OCI-LY3 (cell line): ENCODE measurements at regions not wholly inside any gene's neighbourhood (a gene's known extent, or its start where the extent isn't known, plus 50 kb on each side); places are given as distances from the start of the nearest gene placed in this dataset.

Experiments
- H2AFZ ChIP-seq: fragments of 200-600, 300-600 bp; shearing (Covaris generic); 2 replicates; pipeline ENCODE4 v1.6.0; 2014; ENCODE audit warnings: antibody characterized with exemption, low read depth, low read length
- H3K27ac ChIP-seq: fragments of 200-600, 300-600 bp; sonication (generic); 2 replicates; pipeline ENCODE4 v1.5.1; 2014; ENCODE audit warnings: mild to moderate bottlenecking, low read length, moderate library complexity, mixed read lengths
- H3K27me3 ChIP-seq: fragments of 200-600, 300-600 bp; sonication (generic); 2 replicates; pipeline ENCODE4 v1.6.1; 2014; ENCODE audit warnings: low read depth, low read length, mixed read lengths
- H3K36me3 ChIP-seq: fragments of 200-600, 300-600 bp; sonication (generic); replicated peaks from 2 replicates; pipeline ENCODE3; 2014; ENCODE audit warnings: low read depth, low read length, mixed read lengths
- H3K4me1 ChIP-seq: fragments of 300-600, 200-600 bp; sonication (generic); 2 replicates; pipeline ENCODE4 v1.6.1; 2014; ENCODE audit warnings: low read length, mixed read lengths
- H3K4me2 ChIP-seq: fragments of 200-600, 300-600 bp; sonication (generic); 2 replicates; pipeline ENCODE4 v1.6.1; 2014; ENCODE audit warnings: low read length, mixed read lengths
- H3K4me3 ChIP-seq: fragments of 300-600, 200-600 bp; sonication (generic); 2 replicates; pipeline ENCODE4 v1.5.1; 2014; ENCODE audit warnings: antibody characterized with exemption, mild to moderate bottlenecking, low read length, moderate library complexity
- H3K79me2 ChIP-seq: fragments of 300-600, 200-600 bp; shearing (Covaris generic); 2 replicates; pipeline ENCODE4 v1.6.1; 2014; ENCODE audit warnings: mild to moderate bottlenecking, low read length, mixed read lengths
- H3K9ac ChIP-seq: fragments of 300-600, 200-600 bp; shearing (Covaris generic); 2 replicates; pipeline ENCODE4 v1.6.0; 2014; ENCODE audit warnings: mild to moderate bottlenecking, low read length, moderate library complexity
- H3K9me3 ChIP-seq: fragments of 200-600, 300-600 bp; shearing (Covaris generic); 2 replicates; pipeline ENCODE4 v1.6.1; 2014; ENCODE audit warnings: low read length, mixed read lengths; ENCODE audit not compliant: insufficient read depth
- H4K20me1 ChIP-seq: fragments of 200-600, 300-600 bp; sonication (generic); 2 replicates; pipeline ENCODE4 v1.6.1; 2016; ENCODE audit warnings: low read length, mixed read lengths; ENCODE audit not compliant: insufficient read depth
- CTCF ChIP-seq: fragments of 200-600, 300-600 bp; sonication (generic); IDR thresholded peaks from 2 replicates; pipeline ENCODE4 v1.5.1; 2014; ENCODE audit warnings: antibody characterized with exemption, low read length, low read depth
- EZH2phosphoT487 ChIP-seq: fragments of 200-600 bp; shearing (Covaris generic); IDR thresholded peaks from 2 replicates; pipeline ENCODE4 v1.6.1; 2018; ENCODE audit warnings: antibody characterized with exemption, mixed run types, low read depth

- Histone ChIP-seq H3K4me2 (no peak overlapping the region), H3K27ac (no peak overlapping the region), H3K9me3 (no peaks in the 10 kb centered on the region), H3K4me1 (no peaks in the 10 kb centered on the region), H4K20me1 (no peaks in the 10 kb centered on the region), H3K27me3 (peaks cover 36% of the 10 kb centered on the region), H3K79me2 (no peaks in the 10 kb centered on the region), H3K9ac (no peak overlapping the region), H3K36me3 (no peaks in the 10 kb centered on the region), H2AFZ (no peak overlapping the region), H3K4me3 (no peak overlapping the region)
- TF ChIP-seq EZH2phosphoT487 (no peak), CTCF (no peak)
These were observed 98.0 kb downstream of the VEGFA start for GRCh38 chr6:43867996-43868395.

- Histone ChIP-seq H3K9ac (no peak overlapping the region), H3K4me1 (no peaks in the 10 kb centered on the region), H4K20me1 (no peaks in the 10 kb centered on the region), H3K4me3 (no peak overlapping the region), H3K4me2 (no peak overlapping the region), H2AFZ (no peak overlapping the region), H3K79me2 (no peaks in the 10 kb centered on the region), H3K27ac (no peak overlapping the region), H3K27me3 (peaks cover 34% of the 10 kb centered on the region), H3K9me3 (no peaks in the 10 kb centered on the region), H3K36me3 (no peaks in the 10 kb centered on the region)
- TF ChIP-seq CTCF: no peak
- TF ChIP-seq EZH2phosphoT487: no peak
These were observed 97.2 kb downstream of the VEGFA start for GRCh38 chr6:43867246-43867645.

- Histone ChIP-seq H3K9me3 (no peaks in the 10 kb centered on the region), H3K4me3 (no peak overlapping the region), H3K79me2 (no peaks in the 10 kb centered on the region), H3K27ac (no peak overlapping the region), H3K9ac (no peak overlapping the region), H3K27me3 (peaks cover 31% of the 10 kb centered on the region; the same call in 1 of the 2 replicates), H2AFZ (no peak overlapping the region), H3K4me1 (no peaks in the 10 kb centered on the region), H4K20me1 (no peaks in the 10 kb centered on the region), H3K36me3 (no peaks in the 10 kb centered on the region), H3K4me2 (no peak overlapping the region)
- TF ChIP-seq EZH2phosphoT487 (no peak), CTCF (no peak)
These were observed 96.1 kb downstream of the VEGFA start for GRCh38 chr6:43865932-43866645.

- TF ChIP-seq CTCF: no peak
- no peak for TF ChIP-seq EZH2phosphoT487
- Histone ChIP-seq H3K4me3 (no peak overlapping the region), H2AFZ (no peak overlapping the region), H3K36me3 (no peaks in the 10 kb centered on the region), H4K20me1 (no peaks in the 10 kb centered on the region), H3K79me2 (no peaks in the 10 kb centered on the region), H3K9me3 (no peaks in the 10 kb centered on the region), H3K4me2 (no peak overlapping the region), H3K27ac (no peak overlapping the region), H3K9ac (no peak overlapping the region), H3K27me3 (peaks cover 27% of the 10 kb centered on the region; the same call in 1 of the 2 replicates), H3K4me1 (no peaks in the 10 kb centered on the region)
These were observed 95.1 kb downstream of the VEGFA start for GRCh38 chr6:43865086-43865485.
